ENCODE measurements at regions not wholly inside any gene's neighbourhood (a gene's known extent, or its start where the extent isn't known, plus 50 kb on each side); places are given as distances from the start of the nearest gene placed in this dataset.
A peak's percentile ranks its signal among the peaks of the same experiment; 100 is the strongest.

GRCh38 chr2:236867441-236868260 lies 218.0 kb upstream of the COPS8 start:
- DNase-seq, result no peak

- DNase-seq, result no peak
Measured at GRCh38 chr2:236870370-236870769, 215.3 kb upstream of the COPS8 start.

GRCh38 chr2:236871500-236872001 lies 214.1 kb upstream of the COPS8 start:
- DNase-seq, result peak in 5 of 51 donors; percentile 8 to 48 (median 10)

- DNase-seq, result no peak
Measured at GRCh38 chr2:236872015-236872414, 213.7 kb upstream of the COPS8 start.

GRCh38 chr2:236872981-236873380 lies 212.7 kb upstream of the COPS8 start:
- no peak for DNase-seq

- DNase-seq, result no peak
Measured at GRCh38 chr2:236873636-236874035, 212.1 kb upstream of the COPS8 start.

GRCh38 chr2:236874866-236875481 lies 210.7 kb upstream of the COPS8 start:
- DNase-seq, result no peak

GRCh38 chr2:236875906-236876505 lies 209.7 kb upstream of the COPS8 start:
- DNase-seq, result no peak

- no peak for DNase-seq
Measured at GRCh38 chr2:236876642-236877041, 209.0 kb upstream of the COPS8 start.

GRCh38 chr2:236877972-236878371 lies 207.7 kb upstream of the COPS8 start:
- DNase-seq, result no peak

- DNase-seq, result no peak
Measured at GRCh38 chr2:236879416-236879963, 206.2 kb upstream of the COPS8 start.

- DNase-seq, result no peak
Measured at GRCh38 chr2:236882074-236882473, 203.6 kb upstream of the COPS8 start.

- DNase-seq, result no peak
Measured at GRCh38 chr2:236882930-236883329, 202.8 kb upstream of the COPS8 start.

- no peak for DNase-seq
Measured at GRCh38 chr2:236883819-236884218, 201.9 kb upstream of the COPS8 start.

- DNase-seq, result no peak
Measured at GRCh38 chr2:236884569-236885175, 201.0 kb upstream of the COPS8 start.

- DNase-seq, result no peak
Measured at GRCh38 chr2:236886456-236886855, 199.2 kb upstream of the COPS8 start.

GRCh38 chr2:236887531-236887930 lies 198.2 kb upstream of the COPS8 start:
- no peak for DNase-seq

GRCh38 chr2:236887953-236888793 lies 197.5 kb upstream of the COPS8 start:
- DNase-seq, result no peak

GRCh38 chr2:236888794-236889780 lies 196.6 kb upstream of the COPS8 start:
- no peak for DNase-seq

Data from hypothalamus (tissue), 51 donors.